SHP77 (cell line): ENCODE measurements at regions not wholly inside any gene's neighbourhood (a gene's known extent, or its start where the extent isn't known, plus 50 kb on each side); places are given as distances from the start of the nearest gene placed in this dataset.
A peak's percentile ranks its signal among the peaks of the same experiment; 100 is the strongest.

Source experiments
- DNase-seq, 2 experiments: peaks; one replicate each; lab custom pipeline; 2025; lab: John Stamatoyannopoulos, UW

DNA sequence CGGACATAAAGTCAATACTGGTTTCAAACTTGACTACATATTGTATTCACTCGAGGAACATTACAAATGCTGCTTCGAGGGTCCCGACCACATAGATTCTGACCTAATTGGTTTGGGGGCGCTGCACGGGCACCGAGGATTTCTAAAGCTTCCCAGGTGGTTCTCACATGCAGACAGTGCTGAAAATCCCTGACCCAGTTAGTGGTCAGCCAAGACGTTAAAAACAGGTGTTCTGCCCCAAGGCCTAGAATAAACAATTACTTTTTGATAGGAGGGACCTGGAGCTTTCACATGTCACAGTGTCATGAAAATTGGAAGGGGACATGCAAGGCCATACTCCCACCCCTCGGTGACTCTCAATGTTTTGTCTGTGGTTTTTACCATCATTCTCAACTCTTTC is 368.9 kb downstream of the RNF144A start:
- DNase-seq = no peak

GRCh38 chr2:7288484-7288883 is 371.3 kb downstream of the RNF144A start:
- DNase-seq = no peak

DNA sequence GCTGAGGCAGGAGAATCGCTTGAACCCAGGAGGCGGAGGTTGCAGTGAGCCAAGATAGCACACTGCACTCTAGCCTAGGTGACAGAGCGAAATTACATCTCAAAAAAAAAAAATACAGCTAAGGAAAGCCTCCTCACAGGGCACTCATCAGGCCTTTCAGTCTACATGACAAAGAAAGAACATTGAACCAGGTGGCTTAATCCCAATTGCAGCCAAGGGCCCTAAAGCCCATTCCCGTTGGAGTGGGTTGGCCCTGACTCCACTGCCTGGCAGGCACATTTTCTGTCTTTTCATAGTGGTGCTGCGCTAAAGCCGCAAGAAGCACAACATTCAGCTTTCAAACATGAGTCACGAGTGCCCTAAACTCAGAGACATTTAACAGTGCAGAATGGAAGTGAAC is 372.5 kb downstream of the RNF144A start:
- DNase-seq = no peak

GRCh38 chr2:7292154-7292691 is 375.0 kb downstream of the RNF144A start:
- no peak for DNase-seq

DNA sequence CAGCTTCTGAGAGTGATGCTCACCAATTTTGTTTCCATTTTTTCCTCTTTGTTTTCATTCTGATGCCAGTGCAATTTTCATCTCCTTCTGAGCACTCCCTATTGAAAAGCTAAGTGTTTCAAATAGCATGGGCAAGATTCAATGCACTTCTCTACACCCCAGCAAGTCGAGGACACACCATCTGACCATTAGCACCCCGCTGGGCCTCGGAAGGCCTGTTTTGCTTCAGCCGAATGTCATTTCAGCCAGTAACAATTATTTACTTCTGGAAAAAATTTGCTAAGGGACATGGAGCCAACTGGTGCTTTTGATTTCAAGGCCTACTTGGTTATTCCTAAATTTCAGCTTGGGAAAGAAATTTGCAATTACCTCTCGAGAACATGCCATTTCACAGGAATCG is 392.4 kb downstream of the RNF144A start:
- DNase-seq = no peak

DNA sequence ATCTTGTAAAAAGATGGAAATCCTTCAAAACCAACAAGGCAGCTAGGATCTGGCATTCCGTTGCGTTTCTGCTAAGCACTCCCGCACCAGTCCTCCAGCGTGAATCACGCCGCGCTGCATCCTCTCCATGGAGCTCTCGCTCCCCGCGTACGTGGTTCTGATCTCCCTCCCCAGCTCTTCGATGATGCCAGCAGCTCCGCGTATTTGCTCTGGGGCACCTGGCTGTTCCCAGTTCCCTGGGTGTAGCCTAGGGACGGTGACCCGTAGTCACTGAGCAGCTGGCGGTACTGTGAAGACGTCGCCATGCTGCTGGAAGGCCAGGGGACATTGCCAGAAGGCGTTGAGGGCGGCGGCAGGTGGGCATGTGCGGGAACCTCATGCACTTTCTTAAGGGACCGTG is 407.5 kb downstream of the RNF144A start:
- DNase-seq = no peak

- no peak for DNase-seq
Measured at GRCh38 chr2:7325186-7325585, 408.0 kb downstream of the RNF144A start.

GRCh38 chr2:7329465-7329864 is 412.3 kb downstream of the RNF144A start:
- DNase-seq = no peak

DNA sequence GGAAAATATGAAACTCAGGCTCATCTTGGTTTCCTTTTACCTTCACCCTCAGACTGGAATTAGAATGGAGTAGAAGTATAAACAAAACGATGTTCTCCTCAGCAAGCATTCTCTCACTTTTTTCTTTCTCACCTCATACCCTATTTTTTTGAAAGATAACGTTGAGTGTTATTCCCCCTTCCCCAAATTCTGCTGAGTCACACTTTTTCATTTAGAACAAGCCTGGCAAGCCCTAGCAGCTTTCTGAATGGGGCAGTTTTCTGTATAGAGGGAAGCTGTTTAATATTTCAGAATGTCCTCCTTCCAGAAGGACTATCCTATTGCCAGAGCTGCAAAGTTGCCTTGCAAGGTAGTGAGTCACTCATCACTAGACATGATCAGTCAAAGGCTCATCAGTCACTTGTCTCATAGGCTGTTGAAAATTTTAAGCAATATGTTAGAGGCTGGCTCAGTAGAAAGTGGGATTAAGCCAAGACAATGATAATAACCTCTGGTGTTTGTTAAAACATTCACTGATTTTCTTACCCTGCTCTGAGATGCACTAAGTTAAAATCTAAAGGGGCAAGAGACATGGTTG is 416.1 kb downstream of the RNF144A start:
- no peak for DNase-seq

DNA sequence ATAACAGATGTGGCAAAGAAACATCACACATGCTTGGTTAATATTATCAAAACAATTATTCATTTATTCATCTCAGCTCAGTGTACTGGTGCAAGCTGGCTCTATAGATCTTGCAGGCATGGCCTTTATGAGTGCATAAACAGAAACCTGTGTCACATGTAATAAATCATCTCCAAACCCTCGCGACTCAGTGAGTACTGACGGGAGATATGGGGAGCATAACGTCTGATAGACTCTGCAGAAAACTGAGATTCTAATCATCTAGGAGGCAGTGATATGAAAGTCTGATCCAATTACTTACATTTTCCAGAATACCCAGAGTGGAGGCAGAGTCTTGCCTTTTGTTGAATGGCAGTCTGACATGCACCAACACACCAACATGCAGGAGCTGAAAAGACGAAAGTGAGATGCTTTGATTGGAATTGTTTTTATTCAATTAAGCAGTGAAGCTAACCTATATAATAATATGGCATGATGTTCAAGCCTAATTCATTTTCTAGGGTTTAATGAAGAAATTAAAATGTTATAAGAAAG is 416.8 kb downstream of the RNF144A start:
- no peak for DNase-seq

GRCh38 chr2:7338961-7339360 is 421.7 kb downstream of the RNF144A start:
- DNase-seq = no peak

- no peak for DNase-seq
Measured at GRCh38 chr2:7346336-7346735, 429.1 kb downstream of the RNF144A start.

- no peak for DNase-seq
Measured at GRCh38 chr2:7348761-7349160, 431.5 kb downstream of the RNF144A start.

DNA sequence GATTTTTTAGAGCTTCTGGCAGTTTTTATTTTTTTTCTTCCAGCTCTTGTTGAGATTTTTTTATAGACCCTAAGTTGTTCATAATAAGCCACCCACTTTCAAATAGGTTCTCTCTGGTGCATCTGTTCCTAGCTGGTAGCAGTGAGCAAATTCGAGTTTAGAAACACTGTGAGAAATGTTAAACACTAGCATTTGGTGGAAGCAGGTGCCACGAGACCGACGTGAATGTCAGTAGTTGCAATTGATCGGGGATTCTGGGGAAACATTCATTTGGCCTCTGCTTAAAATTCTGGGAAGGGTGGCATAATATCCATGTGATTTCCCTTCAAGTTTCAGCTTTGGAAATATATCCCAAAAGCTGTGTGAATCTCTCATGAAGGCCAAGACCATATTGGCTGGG is 435.0 kb downstream of the RNF144A start:
- DNase-seq = no peak

GRCh38 chr2:7353571-7353970 is 436.4 kb downstream of the RNF144A start:
- DNase-seq = no peak

- no peak for DNase-seq
Measured at GRCh38 chr2:7355781-7356180, 438.6 kb downstream of the RNF144A start.

- DNase-seq = peak; percentile 44 to 69
Measured at GRCh38 chr2:7356909-7357584, 439.8 kb downstream of the RNF144A start.

DNA sequence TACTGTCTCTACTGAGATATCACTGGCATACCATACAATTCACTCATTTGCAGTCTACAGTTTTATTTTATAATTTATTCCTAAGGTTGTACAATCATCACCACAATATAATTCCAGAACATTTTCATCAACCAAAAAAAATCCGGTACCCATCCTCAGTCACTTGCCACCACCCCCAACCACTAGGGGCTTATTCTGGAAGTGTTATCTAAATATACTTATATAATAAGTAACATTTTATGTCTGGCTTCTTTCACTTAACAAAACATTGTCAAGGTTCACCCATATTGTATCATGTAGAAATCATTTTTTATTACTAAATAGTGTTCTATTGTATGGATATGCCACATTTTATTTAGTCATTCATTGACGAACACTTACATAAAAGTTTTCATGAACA is 440.8 kb downstream of the RNF144A start:
- DNase-seq = no peak

- no peak for DNase-seq
Measured at GRCh38 chr2:7358865-7359447, 441.7 kb downstream of the RNF144A start.

DNA sequence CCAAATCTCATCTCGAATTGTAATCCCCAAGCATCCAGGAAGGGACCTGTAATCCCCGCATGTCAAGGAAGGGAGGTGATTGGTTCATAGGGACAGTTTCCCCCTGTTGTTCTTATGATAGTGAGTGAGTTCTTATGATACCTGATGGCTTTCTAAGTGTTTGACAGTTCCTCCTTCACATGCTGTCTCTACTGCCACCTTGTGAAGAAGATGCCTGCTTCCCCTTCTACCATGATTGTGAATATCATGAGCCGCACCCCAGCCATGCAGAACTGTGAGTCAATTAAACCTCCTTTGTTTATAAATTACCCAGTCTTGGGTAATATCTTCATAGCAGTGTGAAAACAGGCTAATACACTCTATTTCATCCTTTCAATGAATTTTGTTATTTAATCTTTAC is 446.7 kb downstream of the RNF144A start:
- no peak for DNase-seq

GRCh38 chr2:7368211-7368610 is 451.0 kb downstream of the RNF144A start:
- DNase-seq = no peak

GRCh38 chr2:7373156-7373555 is 455.9 kb downstream of the RNF144A start:
- DNase-seq = no peak

- DNase-seq = no peak
Measured at GRCh38 chr2:7375901-7376300, 458.7 kb downstream of the RNF144A start.
